GM18873 (cell line): ENCODE measurements at regions not wholly inside any gene's neighbourhood (a gene's known extent, or its start where the extent isn't known, plus 50 kb on each side); places are given as distances from the start of the nearest gene placed in this dataset.

Experiments used
- ATAC-seq: cut with Tn5 transposase; IDR thresholded peaks from one replicate; pipeline ENCODE4 v1.9.1; 2021; ENCODE audit warnings: mild to moderate bottlenecking, moderate library complexity, moderate number of reproducible peaks; ENCODE audit not compliant: unreplicated experiment, low FRiP score

DNA sequence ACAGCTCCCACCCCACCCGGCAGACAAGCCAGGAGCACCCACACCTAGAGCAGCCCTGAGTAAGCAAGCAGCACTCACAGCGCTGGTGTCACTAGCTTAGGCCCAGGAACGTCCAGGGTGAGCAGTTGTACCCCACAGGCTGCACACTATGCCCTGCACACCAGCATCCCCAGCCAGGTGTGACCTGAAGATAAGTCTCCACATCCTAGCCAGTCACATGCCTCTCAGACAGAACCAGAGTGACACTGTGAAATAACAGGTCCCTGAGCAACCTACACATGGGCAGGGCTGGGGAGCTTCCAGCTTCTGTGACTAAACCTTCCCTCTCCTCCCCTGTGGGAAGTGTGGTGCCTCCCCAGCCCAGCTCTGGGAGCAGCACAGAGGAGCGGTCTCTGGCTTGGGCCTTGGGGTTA is 253.6 kb downstream of the UACA start:
- ATAC-seq, result no peak

GRCh38 chr15:70509282-70509662 is 254.1 kb downstream of the UACA start:
- ATAC-seq, result no peak

DNA sequence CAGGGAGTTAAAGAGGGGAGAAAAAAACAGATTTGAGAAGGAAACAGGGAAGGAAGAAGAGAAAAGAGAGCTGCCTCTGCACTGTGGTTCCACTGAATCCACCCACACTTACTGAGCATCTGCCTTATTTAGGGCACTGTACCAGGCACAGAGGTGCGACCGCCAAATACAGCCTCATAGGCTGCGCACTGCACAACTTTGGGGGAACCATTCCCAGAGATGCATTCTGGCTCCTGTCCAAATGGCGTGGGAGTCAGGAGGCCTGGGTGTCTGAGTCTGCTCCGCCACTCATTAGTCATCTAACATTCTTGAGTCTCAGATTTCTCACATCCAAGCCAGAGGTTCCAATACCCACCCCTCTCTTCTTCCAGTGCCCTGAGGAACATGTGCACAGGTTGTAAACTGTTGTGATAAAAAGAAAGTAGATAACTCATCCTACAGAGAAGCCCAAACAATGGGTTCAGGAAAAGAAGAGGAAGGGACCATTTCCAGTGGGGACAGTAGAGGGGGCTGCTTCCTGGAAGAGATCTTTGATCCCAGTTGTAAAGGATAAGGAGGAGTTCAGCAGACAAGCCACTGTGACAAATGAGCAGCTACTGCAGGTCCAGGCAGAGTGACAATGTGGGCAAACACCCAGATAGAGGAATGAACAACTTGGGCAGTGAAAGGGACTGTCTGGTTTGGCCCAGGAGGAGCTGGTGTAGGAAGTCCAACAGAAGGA is 254.6 kb downstream of the UACA start:
- no peak for ATAC-seq

DNA sequence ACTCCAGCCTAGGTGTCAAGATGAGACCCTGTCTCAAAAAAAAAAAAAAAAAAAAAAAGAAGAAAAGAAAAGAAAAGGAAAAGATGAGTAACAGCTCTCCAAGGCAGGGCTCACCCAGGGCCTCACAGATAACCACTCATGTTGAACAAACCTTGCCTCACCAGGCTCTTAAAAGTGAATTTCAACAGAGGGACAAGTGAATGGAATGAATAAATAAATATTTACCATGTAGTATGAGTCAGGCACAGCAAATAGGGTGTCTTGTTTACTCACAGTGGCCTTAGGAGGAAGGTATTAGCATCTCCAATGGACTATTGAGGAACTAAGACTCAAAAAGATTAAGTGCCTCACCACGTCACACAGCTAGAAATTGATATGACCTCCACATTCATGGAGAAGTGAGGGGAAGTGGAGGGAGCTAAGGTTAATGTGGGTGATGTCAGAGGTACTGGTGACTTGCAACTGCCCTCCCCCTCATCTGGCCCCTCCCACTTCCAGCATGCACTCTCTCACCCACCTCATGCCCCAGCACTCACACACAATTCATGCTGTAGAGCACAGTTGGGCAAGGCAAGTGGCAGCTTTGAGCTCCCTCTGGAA is 255.5 kb downstream of the UACA start:
- no peak for ATAC-seq

DNA sequence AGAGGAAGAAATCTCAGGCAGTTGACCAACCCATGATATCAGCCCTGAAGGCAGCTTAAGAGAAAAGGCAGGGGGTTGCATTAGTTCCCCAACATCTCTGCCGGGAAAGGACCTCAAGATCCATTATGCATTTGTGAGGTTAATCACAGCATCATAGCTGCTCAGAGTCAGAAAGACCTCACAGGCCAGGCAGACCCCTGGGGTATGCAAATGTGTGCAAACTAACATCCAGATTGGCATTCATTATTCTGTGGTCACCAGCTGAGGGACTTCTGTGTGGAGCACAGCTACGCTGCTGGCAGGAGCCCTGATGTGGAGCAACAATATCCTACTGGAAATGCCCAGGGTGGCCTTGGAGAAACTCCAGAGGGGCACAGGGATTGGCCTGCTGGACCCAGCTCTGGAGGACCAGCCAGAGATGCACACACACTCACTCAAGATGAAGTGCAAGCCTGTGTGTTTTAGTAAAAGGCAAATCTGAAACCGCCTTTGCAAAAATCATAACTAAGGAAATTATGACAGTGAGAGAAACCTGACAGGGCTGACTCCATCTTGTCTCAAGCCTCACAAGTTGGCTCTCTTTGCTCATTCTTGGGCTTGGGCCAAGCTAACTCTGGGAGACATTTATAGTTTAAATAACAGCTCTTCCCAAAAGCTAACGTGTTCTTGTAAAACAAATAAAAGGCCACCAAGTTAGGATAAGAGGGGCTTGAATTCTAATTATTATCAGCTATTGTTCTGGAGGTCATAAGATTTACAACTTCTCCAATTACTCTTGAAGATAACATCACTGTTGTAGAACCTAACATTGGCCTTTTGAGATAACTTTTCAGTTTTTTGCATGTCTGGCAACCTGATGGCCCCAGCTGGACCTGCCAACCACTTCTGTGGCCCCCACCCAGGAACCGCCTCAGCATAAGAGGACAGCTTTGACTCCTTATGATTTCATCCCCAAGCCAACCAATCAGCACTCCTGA is 257.1 kb downstream of the UACA start:
- ATAC-seq, result no peak

DNA sequence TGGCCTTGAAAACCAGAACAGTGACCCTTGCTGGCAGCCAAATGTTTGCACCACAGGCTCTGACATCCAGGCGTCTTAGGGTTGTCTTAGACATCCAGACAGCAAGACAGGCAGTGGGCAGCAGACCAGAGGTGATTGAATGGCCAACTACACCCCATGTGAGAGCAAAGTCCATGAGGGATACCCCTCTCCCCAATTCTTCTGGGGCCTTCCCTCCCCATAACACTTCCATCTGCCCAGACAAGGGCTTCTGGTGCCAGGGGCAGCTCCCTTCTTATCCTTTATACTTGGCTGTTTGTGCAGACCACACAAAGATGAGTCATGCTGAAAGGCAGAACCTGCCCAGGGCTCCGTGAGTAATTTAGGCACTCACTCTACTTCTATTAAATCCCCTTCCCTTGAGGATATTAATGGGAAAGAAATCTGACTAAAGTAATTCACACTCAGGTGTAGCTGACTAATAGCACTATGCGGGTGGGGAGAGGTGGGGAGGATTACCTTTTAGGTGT is 257.9 kb downstream of the UACA start:
- no peak for ATAC-seq

DNA sequence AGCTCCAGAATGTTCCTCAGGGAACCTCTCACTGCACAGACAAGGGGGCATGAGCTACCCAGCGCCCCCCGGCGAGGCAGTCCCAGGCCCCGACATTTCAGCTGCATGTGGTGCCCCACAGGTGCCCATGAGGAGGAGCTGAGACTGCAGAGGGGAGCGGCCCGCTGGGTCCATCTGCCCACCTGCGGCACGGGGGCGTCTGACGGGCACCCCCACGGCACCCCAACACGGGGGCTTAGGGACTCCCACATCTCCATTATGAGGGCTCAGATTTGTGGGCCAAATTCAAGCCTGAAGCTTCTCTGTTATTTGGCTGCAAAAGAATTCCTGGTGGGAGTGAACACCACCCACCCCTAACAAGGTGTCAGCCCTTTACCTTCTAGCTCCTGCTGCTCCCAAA is 258.4 kb downstream of the UACA start:
- no peak for ATAC-seq

GRCh38 chr15:70504299-70504951 is 258.9 kb downstream of the UACA start:
- peak; percentile 46 for ATAC-seq

- ATAC-seq, result no peak
Observed at GRCh38 chr15:70503798-70504298, 259.5 kb downstream of the UACA start.

DNA sequence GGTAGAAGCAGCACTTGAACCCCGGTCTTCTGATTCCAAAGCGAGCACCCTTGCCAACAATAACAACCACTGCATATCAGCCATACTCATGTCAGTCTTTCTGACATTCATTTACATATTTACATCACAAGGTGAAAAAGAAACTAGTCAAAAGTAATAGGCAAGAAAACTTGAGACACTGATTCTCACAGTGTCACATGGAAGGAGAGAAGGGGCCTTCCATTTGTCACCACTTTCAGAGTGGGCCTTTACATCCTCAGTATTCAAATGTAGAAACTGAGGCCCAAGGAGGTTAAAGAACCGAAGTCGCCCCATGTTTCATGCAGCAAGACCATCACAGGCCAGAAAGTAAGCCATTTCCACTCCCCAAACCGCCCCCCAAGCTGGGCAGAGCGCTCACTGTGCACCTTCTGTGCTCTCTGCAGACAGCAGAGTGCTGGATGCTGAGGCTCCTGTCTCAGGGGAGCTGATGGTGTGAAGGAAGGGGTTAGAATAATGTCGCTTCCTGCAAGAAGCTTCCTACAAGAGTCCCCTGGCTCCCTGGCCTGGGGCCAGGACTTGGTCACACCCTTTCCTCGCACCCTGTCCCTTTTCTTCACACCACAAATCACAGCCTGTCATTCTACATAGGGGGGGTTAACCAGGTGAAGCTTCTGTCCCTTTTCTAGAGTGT is 260.1 kb downstream of the UACA start:
- peak; percentile 43 for ATAC-seq

DNA sequence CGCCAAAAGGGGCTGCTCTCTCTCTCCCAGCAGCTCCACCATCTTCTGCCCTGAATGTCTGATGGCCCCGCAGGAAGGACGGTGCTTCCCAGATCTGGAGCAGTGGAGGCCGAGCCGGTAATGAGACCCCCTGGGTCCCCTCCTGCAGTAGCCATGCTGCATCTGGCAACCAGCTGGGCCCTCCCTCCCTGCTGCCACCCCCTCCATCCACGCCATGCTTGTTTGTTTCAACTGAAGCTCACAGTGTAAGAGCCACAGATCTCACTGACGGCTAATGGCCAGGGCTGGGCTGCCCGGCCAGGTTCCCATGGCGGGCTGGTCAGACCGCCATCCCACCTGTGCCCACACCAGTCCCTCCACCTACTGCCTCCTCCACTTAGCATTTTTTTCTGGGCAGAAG is 260.8 kb downstream of the UACA start:
- ATAC-seq, result no peak

GRCh38 chr15:70501849-70502248 is 261.5 kb downstream of the UACA start:
- ATAC-seq, result no peak

DNA sequence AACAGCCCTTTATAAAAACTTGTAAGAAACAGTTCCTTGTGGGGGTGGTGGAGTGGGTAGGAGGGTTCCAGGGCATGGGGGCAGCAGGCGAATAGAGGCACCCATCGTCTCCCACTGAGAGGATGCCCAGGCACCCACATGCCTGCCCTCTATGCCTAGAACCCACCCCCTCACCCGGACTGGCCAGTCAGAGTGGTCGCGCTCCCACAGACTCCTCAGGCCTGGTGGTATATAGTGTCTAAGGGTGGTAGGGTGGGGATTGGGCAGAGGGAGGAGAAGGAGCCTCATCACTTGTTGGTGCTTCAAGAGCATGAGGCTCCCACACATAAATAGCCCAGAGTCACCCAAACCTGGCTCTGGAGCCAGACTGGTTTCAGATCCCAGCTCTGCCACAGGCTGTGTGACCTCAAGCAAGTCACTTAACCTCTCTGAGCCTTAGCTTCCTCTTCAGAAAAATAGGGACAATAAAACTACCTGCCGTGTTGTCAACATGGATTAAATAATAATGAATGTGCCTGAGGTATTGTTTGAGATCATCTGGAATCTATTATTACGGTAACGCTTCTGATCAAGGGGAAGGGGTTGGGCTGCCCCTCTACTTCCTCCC is 262.1 kb downstream of the UACA start:
- no peak for ATAC-seq

GRCh38 chr15:70499791-70500190 is 263.6 kb downstream of the UACA start:
- no peak for ATAC-seq

GRCh38 chr15:70498096-70498626 is 265.2 kb downstream of the UACA start:
- ATAC-seq, result no peak

GRCh38 chr15:70497661-70498060 is 265.7 kb downstream of the UACA start:
- ATAC-seq, result no peak

DNA sequence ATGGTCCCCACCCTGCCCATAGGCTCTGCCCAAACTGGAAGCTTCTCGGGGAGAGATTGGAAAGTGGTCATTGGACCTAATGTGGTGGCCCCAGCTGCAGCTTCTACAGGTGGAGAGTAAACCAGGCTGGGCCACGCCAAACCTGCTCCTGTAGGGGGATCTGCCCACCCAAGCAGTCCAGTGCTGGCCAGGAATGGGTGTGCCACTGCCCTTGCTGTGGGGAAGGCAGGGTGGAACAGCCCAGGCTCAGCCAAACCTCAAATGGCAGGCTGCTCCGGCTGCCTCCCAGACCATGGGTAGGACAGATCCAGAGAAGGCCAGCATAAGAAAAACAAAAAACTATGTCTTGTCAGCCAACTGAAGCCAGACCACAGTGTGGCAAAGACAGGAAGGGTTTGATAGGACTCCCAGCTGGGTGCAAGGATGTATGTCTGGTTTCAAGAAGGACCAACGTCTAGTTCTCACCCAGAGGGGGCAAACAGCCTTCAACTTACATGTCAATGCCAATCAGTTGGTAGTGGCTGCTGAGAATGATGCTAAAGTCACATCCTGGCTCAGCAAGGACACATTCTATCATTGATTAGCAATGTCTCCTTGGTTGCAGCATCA is 267.3 kb downstream of the UACA start:
- no peak for ATAC-seq

DNA sequence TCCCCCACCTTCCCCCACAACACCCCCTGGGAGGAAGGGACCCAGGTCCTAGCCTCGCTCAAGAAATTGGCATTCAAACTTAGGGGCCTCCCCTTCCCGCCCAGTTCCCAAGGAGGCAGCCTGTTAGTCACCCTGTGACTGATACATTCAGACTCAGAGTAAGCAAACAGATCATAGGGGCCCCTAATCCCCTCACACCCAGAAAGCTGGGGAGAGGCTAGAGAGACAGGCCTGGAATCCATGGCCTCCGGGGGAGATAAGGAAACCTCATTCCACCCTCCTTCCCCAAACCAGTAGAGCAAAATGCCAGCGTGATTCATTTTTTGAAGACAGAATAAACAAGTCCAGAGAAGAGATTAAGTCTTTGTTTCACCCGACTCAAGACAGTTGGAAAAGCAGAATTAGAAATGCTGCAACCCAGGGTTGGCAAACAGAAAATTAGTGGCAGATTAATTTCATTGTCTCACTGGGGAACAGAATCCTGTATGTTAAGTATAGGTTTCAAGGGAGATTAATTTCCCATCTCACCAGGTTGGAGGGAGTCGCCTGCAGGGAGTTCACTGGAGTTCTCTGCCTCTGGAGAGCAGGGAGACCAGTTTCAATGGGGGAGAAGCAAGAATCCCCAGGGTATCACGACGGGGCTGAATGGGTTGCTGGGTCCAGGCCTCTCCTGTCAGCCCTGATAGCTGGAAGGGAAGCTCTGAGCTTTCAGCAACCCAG is 268.3 kb downstream of the UACA start:
- no peak for ATAC-seq
